ENCODE measurements at regions not wholly inside any gene's neighbourhood (a gene's known extent, or its start where the extent isn't known, plus 50 kb on each side); places are given as distances from the start of the nearest gene placed in this dataset.

- Histone ChIP-seq H3K27me3 (ENCODE audit: low read length) (no peaks in the 10 kb centered on the region), H3K79me2 (ENCODE audit: insufficient read depth, low read length) (no peaks in the 10 kb centered on the region), H4K20me1 (ENCODE audit: low read depth, low read length) (no peaks in the 10 kb centered on the region), H3K4me2 (ENCODE audit: low read depth, low read length, poor library complexity, severe bottlenecking) (no peak overlapping the region), H3K9me2 (replicated peaks; ENCODE audit: insufficient read depth, low read length) (no peaks in the 10 kb centered on the region), H2AFZ (ENCODE audit: low read depth, low read length, severe bottlenecking) (no peak overlapping the region), H3K9me3 (ENCODE audit: insufficient read depth, low read length) (no peaks in the 10 kb centered on the region), H3K4me3 (ENCODE audit: insufficient read depth, low read length, poor library complexity, severe bottlenecking) (no peak overlapping the region), H3K9ac (ENCODE audit: low read length) (no peak overlapping the region), H3K36me3 (ENCODE audit: low read length) (no peaks in the 10 kb centered on the region), H3F3A (ENCODE audit: insufficient read depth) (no peaks in the 10 kb centered on the region), H3K27ac (ENCODE audit: low read depth, low read length) (no peak overlapping the region)
- TF ChIP-seq CTCF (IDR thresholded peaks at IDR 0.05; ENCODE audit: insufficient read depth, low read length, poor library complexity, severe bottlenecking) (peak; percentile 17), EZH2phosphoT487 (conservative IDR thresholded peaks at IDR 0.05; ENCODE audit: low read length) (no peak)
Observed at GRCh38 chr2:180604077-180604476, 376.3 kb upstream of the UBE2E3 start.

GRCh38 chr2:180601016-180601415 lies 379.4 kb upstream of the UBE2E3 start:
- Histone ChIP-seq H3K9me3 (ENCODE audit: insufficient read depth, low read length) (no peaks in the 10 kb centered on the region), H4K20me1 (ENCODE audit: low read depth, low read length) (no peaks in the 10 kb centered on the region), H3K9ac (ENCODE audit: low read length) (no peak overlapping the region), H3K27ac (ENCODE audit: low read depth, low read length) (no peak overlapping the region), H3K79me2 (ENCODE audit: insufficient read depth, low read length) (no peaks in the 10 kb centered on the region), H2AFZ (ENCODE audit: low read depth, low read length, severe bottlenecking) (no peak overlapping the region), H3K4me3 (ENCODE audit: insufficient read depth, low read length, poor library complexity, severe bottlenecking) (no peak overlapping the region), H3K36me3 (ENCODE audit: low read length) (no peaks in the 10 kb centered on the region), H3K27me3 (ENCODE audit: low read length) (no peaks in the 10 kb centered on the region), H3F3A (ENCODE audit: insufficient read depth) (no peaks in the 10 kb centered on the region), H3K4me2 (ENCODE audit: low read depth, low read length, poor library complexity, severe bottlenecking) (no peak overlapping the region), H3K9me2 (replicated peaks; ENCODE audit: insufficient read depth, low read length) (no peaks in the 10 kb centered on the region)
- no peak for TF ChIP-seq EZH2phosphoT487 (conservative IDR thresholded peaks at IDR 0.05; ENCODE audit: low read length)
- no peak for TF ChIP-seq CTCF (IDR thresholded peaks at IDR 0.05; ENCODE audit: insufficient read depth, low read length, poor library complexity, severe bottlenecking)

GRCh38 chr2:180599804-180600203 lies 380.6 kb upstream of the UBE2E3 start:
- no peak overlapping the region for H2AFZ ChIP-seq (ENCODE audit: low read depth, low read length, severe bottlenecking)
- H3K36me3 ChIP-seq (ENCODE audit: low read length), result no peaks in the 10 kb centered on the region
- H3K27me3 ChIP-seq (ENCODE audit: low read length), result no peaks in the 10 kb centered on the region
- no peaks in the 10 kb centered on the region for H3F3A ChIP-seq (ENCODE audit: insufficient read depth)
- H3K4me2 ChIP-seq (ENCODE audit: low read depth, low read length, poor library complexity, severe bottlenecking), result no peak overlapping the region
- no peak overlapping the region for H3K4me3 ChIP-seq (ENCODE audit: insufficient read depth, low read length, poor library complexity, severe bottlenecking)
- no peaks in the 10 kb centered on the region for H4K20me1 ChIP-seq (ENCODE audit: low read depth, low read length)
- H3K9me3 ChIP-seq (ENCODE audit: insufficient read depth, low read length), result no peaks in the 10 kb centered on the region
- H3K9me2 ChIP-seq (replicated peaks; ENCODE audit: insufficient read depth, low read length), result no peaks in the 10 kb centered on the region
- TF ChIP-seq CTCF (IDR thresholded peaks at IDR 0.05; ENCODE audit: insufficient read depth, low read length, poor library complexity, severe bottlenecking), result no peak
- no peak for TF ChIP-seq EZH2phosphoT487 (conservative IDR thresholded peaks at IDR 0.05; ENCODE audit: low read length)
- H3K79me2 ChIP-seq (ENCODE audit: insufficient read depth, low read length), result no peaks in the 10 kb centered on the region
- H3K9ac ChIP-seq (ENCODE audit: low read length), result no peak overlapping the region
- H3K27ac ChIP-seq (ENCODE audit: low read depth, low read length), result no peak overlapping the region

Measured in SU-DHL-6 (cell line).